OCI-M2 (cell line): ENCODE measurements at regions not wholly inside any gene's neighbourhood (a gene's known extent, or its start where the extent isn't known, plus 50 kb on each side); places are given as distances from the start of the nearest gene placed in this dataset.

Source experiments
- DNase-seq: peaks from one replicate; lab custom pipeline; 2025; ENCODE audit not compliant: unreplicated experiment; lab: John Stamatoyannopoulos, UW

GRCh38 chr6:90805619-90806155 lies 218.8 kb upstream of the MAP3K7 start:
- no peak for DNase-seq

GRCh38 chr6:90803956-90804355 lies 217.1 kb upstream of the MAP3K7 start:
- no peak for DNase-seq

DNA sequence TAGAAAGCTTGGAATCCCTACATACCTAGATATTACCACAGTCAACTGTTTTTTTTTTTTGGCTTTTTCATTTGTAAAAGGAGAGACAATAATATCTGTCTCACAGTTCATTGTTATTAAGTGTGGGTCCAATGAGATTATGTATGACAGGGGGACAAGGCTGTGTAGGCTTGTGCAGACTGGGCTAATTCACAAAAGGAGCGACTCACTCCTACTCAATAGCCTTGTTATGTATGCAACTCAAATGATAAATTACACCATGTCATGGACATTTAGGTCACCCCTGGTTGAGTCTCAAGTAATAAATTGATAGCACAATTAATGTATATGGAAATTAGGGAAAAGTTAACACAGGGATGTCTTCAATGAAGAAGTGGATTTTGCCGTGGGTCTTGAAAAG lies 208.2 kb upstream of the MAP3K7 start:
- no peak for DNase-seq

DNA sequence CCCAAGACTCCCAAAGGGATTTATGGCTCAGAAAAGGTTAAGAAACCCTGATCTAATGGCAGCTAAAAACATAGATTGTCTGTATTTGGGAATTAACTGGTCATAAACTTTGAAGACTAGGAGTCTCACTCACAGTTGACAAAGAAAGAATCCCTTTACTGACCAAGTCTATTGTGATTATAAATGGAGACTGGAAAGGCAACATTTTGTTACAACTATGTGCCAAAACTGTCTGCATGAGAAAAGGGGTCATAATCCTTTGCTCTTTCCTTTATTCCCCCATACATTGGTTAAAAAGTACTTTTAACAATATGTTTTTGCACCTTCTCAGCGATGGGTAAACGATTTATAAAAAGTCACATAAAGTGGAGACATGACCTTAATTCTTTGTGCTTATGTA lies 206.9 kb upstream of the MAP3K7 start:
- no peak for DNase-seq

DNA sequence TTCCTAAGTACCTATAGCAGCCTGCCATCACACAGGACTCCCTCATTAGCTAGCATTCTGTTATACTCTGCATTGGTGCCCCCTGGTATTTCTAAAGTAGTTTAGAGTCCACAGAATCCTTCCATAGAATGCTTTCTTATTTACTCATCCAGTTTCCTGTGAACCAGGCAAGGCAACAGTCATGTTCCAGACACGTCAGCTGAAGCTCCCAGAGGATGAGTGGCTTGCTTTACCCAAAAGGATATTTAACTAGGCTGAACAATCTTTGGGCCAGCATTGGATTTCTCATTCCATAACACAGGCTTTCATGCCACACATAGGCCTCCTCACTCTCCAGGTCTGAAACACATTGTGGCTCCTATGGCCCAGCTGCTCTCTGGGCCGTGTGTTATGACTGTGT lies 203.8 kb upstream of the MAP3K7 start:
- no peak for DNase-seq

DNA sequence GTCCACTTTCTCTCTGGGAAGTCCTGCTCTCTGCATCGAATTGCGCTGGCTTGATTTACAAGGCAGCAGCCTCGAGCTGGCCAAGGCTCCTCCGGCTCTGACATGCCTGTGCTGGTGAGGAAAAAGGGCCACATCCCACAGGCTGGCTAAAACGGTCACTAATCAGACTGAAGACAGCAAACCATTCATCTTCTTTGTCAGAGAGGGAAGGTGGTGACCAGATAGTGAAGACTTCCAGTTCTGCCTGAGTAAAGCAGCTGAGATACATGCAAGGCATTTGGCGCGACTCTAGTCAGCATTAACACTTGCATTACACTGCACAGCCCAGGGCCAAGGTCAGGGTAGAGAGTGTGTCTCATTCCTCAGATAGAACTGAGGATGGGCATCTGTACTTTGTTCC lies 203.2 kb upstream of the MAP3K7 start:
- no peak for DNase-seq

GRCh38 chr6:90788781-90789180 lies 201.9 kb upstream of the MAP3K7 start:
- no peak for DNase-seq

GRCh38 chr6:90787446-90787845 lies 200.6 kb upstream of the MAP3K7 start:
- DNase-seq = no peak

DNA sequence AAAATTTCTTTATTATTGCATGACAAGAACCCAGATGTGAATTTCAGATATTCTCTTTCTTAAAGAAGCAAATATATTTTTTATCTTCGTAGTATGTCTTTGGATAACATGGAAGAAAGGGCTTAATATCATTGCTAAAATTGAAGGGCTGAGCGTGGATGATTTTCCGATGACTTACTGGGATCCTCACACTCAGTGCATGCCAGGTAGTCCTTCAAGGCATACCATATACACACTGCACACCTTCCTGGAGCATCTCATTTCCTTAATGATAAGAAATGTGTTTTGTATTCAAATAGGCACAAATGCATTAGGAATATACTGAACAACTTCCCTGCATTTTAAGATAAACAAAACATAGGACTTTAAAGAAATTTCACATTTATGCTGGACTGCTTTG lies 193.9 kb upstream of the MAP3K7 start:
- no peak for DNase-seq

- no peak for DNase-seq
Measured at GRCh38 chr6:90780141-90780540, 193.3 kb upstream of the MAP3K7 start.

- no peak for DNase-seq
Measured at GRCh38 chr6:90778417-90779203, 191.7 kb upstream of the MAP3K7 start.

GRCh38 chr6:90770778-90771177 lies 183.9 kb upstream of the MAP3K7 start:
- DNase-seq = no peak

DNA sequence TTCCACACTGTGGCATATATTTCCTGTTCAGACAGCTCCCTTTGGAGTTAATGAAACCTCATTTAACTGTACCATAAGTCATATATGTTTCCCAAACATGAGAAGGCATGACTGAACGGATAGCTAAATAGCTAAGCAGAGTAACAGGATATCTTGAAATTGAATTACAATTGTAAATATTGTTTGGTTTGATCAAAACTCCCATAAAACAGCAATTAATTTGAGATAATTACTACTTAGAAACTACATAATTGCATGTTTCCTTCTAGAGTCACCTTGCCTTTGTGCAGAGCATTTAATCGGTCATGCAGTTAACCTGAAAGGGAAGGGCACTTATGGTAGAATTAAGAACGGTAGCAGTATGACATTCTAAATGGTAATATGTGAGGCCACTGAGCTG lies 179.0 kb upstream of the MAP3K7 start:
- DNase-seq = no peak

GRCh38 chr6:90765491-90765890 lies 178.6 kb upstream of the MAP3K7 start:
- no peak for DNase-seq

DNA sequence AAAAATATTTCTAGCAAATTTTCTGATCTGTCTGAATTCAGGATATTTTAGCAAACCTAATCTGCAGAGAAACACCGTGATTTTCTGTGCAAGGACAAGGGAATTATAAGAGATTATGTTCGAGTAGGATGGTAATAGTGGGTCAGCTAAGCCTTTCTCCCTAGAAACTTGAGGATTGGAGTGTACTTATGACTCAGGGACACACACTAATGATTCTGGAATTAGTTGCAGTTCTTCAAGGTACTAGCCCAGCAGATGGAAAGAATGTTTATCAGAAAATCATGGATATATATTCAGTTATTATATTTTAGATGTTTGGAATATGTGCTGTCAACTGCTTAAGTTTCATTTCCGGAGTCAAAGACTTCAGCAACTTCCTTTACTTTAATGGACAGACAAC lies 177.1 kb upstream of the MAP3K7 start:
- no peak for DNase-seq

DNA sequence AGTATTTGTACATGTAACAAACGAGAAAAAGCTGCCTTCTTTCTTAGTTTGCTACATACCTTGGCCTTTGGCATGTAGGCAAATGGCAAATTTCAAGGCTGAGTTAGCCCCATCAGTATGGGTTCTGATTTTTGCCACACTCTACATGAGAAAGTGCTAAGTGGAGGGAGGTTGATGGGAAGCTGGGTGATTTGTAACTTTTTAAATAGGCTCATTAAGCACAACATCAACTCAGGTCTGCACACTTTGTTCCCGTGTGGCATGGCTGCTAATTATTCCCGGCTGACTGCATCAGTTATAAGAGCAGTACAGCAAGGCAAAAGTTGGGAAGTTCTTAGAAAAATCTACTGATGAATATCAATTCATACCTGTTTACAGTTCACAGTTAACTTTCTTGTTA lies 172.8 kb upstream of the MAP3K7 start:
- DNase-seq = no peak

GRCh38 chr6:90758741-90759140 lies 171.9 kb upstream of the MAP3K7 start:
- no peak for DNase-seq

DNA sequence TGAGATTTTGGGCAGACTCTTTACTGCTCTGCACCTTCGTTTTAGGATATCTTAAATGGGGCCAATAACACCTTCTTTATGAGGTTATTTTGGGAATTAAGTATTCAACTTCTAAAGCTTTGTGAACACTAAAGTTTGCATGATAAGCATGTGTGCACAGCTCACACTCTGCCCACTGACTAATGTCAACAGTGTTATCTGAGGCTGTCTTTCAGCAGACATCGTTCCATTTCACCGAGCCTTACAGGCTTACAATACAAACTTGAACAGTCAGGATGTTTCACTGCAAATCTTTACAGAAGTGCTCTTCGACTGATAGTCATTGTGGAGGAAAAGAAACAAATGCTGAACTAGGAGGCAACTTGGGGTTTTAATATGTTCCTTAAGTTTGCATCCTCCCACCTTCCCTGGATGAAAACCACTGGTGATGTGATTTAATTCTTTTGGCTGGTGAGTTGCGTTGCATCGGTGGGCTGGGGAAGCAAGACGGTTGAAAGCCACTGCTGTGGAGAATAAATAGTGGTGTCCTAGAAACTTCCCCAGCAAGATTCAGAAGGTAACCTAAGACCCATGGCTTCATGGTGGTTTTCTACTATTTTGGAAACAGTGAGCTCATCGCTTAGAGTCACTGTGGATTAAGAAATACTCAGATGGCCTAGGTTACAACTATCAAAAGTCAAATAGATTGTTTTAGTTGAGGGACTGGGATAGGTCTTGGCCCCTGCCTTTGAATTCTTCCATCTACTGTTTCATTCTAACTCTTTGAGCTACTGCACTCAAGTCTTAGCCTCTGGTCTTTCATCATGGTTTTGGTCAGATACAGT lies 167.2 kb upstream of the MAP3K7 start:
- DNase-seq = no peak

DNA sequence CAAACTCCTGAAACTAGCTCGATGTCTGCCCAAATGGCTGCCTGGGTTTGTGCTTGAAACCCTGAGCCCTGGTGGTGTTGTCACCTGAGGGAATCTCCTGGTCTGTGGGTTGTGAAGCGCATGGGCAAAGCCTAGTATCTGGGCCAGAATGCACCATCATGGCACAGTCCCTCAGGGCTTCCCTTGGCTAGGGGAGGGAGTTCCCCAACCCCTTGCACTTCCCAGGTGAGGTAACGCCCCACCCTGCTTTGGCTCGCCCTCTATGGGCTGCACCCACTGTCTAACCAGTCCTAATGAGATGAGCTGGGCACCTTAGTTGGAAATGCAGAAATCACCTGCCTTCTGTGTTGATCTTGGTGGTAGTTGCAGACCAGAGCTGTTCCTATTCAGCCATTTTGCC lies 152.9 kb upstream of the MAP3K7 start:
- DNase-seq = no peak

- no peak for DNase-seq
Measured at GRCh38 chr6:90739339-90739738, 152.5 kb upstream of the MAP3K7 start.

GRCh38 chr6:90730151-90730673 lies 143.3 kb upstream of the MAP3K7 start:
- no peak for DNase-seq

DNA sequence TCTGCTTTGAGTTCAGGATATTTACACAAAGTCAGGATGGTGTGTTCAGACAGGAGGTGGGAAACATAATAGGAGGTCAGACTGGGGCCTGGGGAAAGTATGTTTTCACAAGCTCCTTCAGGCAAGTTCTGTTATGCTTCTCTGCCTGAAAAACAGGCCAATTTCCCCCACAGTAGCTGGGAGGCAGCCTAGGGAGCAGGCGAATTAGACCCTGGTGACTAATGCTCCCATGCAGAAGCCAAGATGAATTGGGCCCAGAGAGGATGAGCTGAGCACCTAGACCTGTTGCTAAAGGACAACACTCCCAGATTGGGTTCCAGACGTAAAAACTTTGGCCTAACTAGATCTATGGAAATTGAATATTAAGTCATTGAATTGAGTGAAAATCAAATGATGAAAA lies 142.2 kb upstream of the MAP3K7 start:
- no peak for DNase-seq
